Kidney capillary endothelial cell (primary cell): ENCODE measurements at regions not wholly inside any gene's neighbourhood (a gene's known extent, or its start where the extent isn't known, plus 50 kb on each side); places are given as distances from the start of the nearest gene placed in this dataset.
"Not testable (repeated sequence)": the region's sequence is repeated elsewhere in the genome, so short reads cannot be mapped to it uniquely, and the experiment has no call there.

Experiments used
- DNase-seq: peaks from one replicate; pipeline ENCODE4 v3.0.0-alpha.2; 2018; ENCODE audit warnings: low spot score

- not testable (repeated sequence) for DNase-seq
Observed at GRCh38 chr17:27094179-27094578, 199.7 kb upstream of the WSB1 start.

GRCh38 chr17:27095821-27096220, 198.1 kb upstream of the WSB1 start:
- DNase-seq: not testable (repeated sequence)

DNA sequence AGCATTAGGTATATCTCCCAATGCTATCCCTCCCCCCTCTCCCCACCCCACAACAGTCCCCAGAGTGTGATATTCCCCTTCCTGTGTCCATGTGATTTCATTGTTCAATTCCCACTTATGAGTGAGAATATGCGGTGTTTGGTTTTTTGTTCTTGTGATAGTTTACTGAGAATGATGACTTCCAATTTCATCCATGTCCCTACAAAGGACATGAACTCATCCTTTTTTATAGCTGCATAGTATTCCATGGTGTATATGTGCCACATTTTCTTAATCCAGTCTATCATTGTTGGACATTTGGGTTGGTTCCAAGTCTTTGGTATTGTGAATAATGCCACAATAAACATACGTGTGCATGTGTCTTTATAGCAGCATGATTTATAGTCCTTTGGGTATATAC, 194.6 kb upstream of the WSB1 start:
- DNase-seq: not testable (repeated sequence)

DNA sequence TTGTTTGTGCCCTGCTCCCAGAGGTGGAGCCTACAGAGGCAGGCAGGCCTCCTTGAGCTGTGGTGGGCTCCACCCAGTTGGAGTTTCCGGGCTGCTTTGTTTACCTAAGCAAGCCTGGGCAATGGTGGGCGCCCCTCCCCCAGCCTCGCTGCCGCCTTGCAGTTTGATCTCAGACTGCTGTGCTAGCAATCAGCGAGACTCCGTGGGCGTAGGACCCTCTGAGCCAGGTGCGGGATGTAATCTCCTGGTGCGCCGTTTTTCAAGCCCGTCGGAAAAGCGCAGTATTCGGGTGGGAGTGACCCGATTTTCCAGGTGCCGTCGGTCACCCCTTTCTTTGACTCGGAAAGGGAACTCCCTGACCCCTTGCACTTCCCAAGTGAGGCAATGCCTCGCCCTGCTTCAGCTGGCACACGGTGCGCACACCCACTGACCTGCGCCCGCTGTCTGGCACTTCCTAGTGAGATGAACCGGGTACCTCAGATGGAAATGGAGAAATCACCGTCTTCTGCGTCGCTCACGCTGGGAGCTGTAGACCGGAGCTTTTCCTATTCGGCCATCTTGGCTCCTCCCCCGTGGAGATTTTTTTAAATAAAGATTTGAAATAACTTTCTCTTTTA, 189.2 kb upstream of the WSB1 start:
- not testable (repeated sequence) for DNase-seq

DNA sequence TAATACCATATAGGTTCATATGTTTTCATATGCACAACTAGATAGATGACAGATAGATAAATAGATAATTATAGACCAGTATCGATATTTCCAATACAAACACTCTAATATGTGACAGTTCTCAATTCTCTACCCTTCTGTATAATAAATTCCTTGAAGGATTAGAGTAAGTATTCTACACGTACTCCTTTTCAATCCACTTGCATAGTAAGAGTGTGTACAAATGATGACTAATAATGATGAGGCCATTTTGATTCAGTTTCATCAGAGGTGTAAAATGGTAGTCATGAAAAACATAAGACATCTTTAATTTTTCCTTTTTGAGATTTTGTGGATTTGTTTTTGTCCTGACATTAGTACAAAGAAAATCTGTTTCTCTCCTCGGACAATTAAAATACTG, 188.3 kb upstream of the WSB1 start:
- no peak for DNase-seq

GRCh38 chr17:27106347-27106981, 187.4 kb upstream of the WSB1 start:
- no peak for DNase-seq

GRCh38 chr17:27106982-27107360, 186.9 kb upstream of the WSB1 start:
- no peak for DNase-seq

GRCh38 chr17:27107386-27108328, 186.3 kb upstream of the WSB1 start:
- DNase-seq: not testable (repeated sequence)

- no peak for DNase-seq
Observed at GRCh38 chr17:27109346-27109745, 184.6 kb upstream of the WSB1 start.

DNA sequence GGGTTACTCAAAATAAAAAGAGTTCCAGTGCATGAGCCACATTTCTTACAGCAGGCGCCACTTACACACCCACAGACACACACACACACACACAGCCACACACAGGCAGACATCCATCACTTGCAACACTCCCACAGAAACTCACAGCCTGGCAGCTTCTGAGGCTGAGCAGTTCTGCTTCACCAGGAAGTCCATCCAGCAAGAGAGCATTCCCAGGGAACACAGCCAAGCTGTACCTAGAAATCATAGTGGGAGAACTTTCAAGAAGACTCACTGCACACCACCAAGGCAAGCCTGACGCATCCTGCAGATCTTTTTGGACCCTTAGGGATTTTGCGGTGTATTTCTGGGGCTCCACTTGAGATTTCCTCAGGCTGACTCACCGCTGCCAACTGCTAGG, 140.9 kb upstream of the WSB1 start:
- no peak for DNase-seq

DNA sequence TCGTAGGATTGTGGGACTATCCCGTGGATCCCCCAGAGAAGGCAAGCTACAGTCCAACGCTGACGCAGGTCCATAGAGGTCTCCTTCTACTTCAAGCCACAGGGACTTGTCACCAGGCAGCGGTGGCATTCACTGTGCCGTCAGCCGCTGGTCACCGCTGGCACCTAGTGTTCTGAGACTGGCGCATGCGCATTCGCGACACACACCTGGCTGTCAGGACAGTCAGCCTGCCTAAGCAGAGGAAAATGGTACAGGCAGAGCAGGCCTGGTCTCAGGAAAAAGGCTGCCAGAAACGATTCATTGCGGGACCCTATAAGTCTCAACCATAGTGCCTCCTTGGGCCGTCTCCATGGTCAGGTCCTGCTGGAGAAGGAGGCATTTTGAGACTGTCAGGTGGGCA, 138.0 kb upstream of the WSB1 start:
- DNase-seq: no peak

- no peak for DNase-seq
Observed at GRCh38 chr17:27157297-27157696, 136.6 kb upstream of the WSB1 start.

DNA sequence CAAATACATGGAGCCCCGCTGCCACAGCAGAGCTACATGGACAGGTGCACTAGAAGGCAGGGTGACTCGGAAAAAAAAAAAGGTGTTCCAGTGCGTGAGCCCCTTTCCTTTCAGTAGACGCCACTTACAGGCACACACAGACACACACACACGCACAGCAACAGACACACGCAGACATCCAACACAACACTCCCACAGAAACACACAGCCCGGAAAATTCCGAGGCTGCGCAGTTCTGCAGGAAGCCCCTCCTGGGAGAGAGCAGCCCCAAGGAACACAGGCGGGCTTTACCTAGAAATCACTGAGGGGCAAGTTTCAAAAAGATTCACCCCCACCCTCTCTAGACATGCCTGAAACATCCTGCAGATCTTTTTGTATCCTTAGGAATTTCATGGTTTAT, 136.0 kb upstream of the WSB1 start:
- no peak for DNase-seq

GRCh38 chr17:27158382-27158781, 135.5 kb upstream of the WSB1 start:
- no peak for DNase-seq

GRCh38 chr17:27180322-27180721, 113.6 kb upstream of the WSB1 start:
- DNase-seq: no peak

DNA sequence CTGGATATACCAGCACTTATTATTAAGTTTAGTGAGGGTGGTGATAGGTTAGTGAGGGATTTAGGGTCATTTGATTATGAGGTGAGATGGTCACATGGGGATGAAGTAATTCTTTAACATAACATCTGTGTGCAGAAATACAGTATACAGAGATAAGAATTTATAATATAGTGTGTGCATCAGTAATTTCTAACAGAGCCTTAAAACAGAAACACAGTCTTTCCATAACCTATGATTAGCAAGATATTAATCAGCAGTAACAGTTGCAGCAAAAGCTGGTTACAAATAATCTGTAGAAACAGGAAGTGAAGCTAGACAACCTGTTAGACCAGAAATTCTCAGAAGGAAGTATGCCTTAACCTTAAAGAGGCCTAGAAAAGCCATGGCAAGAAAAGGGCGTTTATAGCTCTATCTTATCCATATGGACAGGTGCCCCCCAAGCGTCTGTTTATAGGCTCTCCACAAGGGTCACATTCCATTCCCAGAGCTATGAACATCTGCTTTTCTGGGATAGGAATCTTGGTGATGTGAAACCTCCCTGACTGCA, 112.5 kb upstream of the WSB1 start:
- not testable (repeated sequence) for DNase-seq

DNA sequence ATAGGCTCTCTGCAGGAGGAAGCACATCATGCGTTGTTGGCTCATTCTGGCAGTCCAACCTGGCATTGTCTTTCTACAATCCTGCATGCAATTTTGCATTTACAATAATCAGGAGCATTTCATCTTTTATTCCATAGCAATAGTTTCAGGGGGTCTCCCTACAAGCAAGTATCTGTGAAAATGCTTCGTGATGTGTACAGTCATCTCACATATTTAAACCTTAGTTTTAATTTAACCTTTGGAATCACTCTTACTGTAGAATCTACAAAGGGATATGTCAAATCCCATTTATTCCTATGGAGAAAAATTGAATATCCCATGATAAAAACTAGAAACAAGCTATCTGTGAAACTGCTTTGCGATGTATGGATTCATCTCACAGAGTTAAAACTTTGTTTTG, 112.0 kb upstream of the WSB1 start:
- no peak for DNase-seq

GRCh38 chr17:27197505-27197904, 96.4 kb upstream of the WSB1 start:
- DNase-seq: not testable (repeated sequence)

- peak; percentile 48 for DNase-seq
Observed at GRCh38 chr17:27199948-27200347, 94.0 kb upstream of the WSB1 start.

- DNase-seq: no peak
Observed at GRCh38 chr17:27200476-27200875, 93.4 kb upstream of the WSB1 start.

DNA sequence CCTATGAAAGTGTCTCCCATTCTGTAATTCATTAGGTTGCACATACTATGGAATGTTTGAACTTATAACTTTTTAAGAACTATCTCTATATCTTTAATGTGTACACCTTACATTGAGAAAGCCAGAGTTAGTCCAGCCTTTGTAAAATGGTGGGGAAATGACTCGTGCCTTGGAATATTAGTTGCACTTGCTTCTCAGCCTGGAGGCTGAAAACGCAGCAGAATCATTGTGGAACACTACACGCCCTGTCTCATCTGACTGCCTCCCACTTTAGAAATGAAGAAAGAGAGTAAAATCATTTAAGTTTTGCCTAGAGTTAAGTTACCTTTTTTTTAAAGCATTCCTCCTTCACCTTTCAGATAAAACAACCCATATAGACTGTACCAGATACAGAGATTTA, 90.7 kb upstream of the WSB1 start:
- DNase-seq: no peak

DNA sequence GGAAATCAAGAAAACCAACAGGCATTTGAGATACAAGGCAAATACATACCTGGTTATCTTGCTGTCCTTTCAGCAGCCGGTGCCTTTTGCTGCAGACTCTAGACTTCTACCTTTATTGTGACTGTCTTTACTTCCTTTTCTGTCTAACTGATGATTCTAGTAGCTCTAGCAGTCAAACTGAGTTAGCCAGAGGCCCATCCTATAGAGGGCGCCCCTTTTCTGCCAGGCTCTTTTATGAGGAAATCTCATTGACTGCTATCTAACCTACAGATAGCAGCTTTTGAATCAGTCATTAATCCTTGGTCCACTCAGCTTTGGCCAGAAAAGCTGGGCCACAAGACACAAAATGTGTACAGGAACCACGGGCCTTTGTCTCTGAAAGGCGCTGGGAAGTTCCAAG, 87.5 kb upstream of the WSB1 start:
- no peak for DNase-seq

- DNase-seq: peak; percentile 66
Observed at GRCh38 chr17:27207073-27207513, 86.8 kb upstream of the WSB1 start.
